ENCODE measurements at regions not wholly inside any gene's neighbourhood (a gene's known extent, or its start where the extent isn't known, plus 50 kb on each side); places are given as distances from the start of the nearest gene placed in this dataset.

GRCh38 chr2:106629981-106630380 is 142.8 kb downstream of the CD8B2 start:
- no peaks in the 10 kb centered on the region for H3K36me3 ChIP-seq (ENCODE audit: insufficient read depth, low read length)
- Mint-ChIP-seq H3K4me3 (no peak overlapping the region), H3K27ac (no peak overlapping the region), H3K36me3 (ENCODE audit: low read depth) (no peaks in the 10 kb centered on the region), H3K4me1 (ENCODE audit: low read depth) (no peaks in the 10 kb centered on the region), H3K27me3 (peaks cover 40% of the 10 kb centered on the region), H3K9me3 (peaks cover 2% of the 10 kb centered on the region)
- H3K9me3 ChIP-seq (ENCODE audit: control insufficient read depth in 1 of 2, insufficient read depth in 1 of 2, low read length in 2 of 2): peaks cover 12 to 23% of the 10 kb centered on the region in 2 experiments
- H3K27me3 ChIP-seq (ENCODE audit: control insufficient read depth in 1 of 2, insufficient read depth in 2 of 2, low read length in 2 of 2): peaks cover 7% of the 10 kb centered on the region in 2 experiments
- no peak for TF ChIP-seq CTCF (IDR thresholded peaks at IDR 0.05)
- no peak overlapping the region for H3K27ac ChIP-seq (ENCODE audit: low read depth in 1 of 2, low read length in 2 of 2)
- ChIA-PET CTCF (no interaction called here), POLR2A (no interaction called here)
- no peak overlapping the region for H3K4me3 ChIP-seq (ENCODE audit: low read length)
- DNase-seq: no peak
- H3K4me1 ChIP-seq (ENCODE audit: insufficient read depth, low read length): no peaks in the 10 kb centered on the region
- no peak for ATAC-seq (ENCODE audit: poor library complexity)
- intact Hi-C loops (cut with DNase I, micrococcal nuclease): no loop called here

DNA sequence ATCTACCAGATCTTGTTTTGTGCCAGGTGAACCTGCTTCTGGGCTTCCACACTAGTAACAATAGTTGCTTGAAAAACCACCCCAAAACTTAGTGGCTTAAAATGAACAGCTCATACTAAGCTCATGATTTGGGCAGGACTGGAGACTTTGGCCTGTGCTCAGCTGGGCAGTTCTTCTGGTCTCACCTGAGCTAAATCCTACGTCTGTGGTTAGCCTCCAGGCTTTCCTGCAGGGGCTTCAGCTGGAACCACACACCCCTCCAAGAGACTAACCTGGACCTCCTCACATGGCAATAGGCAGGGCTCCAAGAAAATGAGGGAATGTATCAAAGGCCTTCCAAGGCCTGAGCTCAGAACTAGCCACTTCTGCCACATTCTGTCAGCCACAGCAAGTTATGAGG is 144.1 kb downstream of the CD8B2 start:
- H3K4me1 Mint-ChIP-seq (ENCODE audit: low read depth): no peaks in the 10 kb centered on the region
- Histone ChIP-seq H3K4me1 (ENCODE audit: insufficient read depth, low read length) (no peaks in the 10 kb centered on the region), H3K9me3 (ENCODE audit: control insufficient read depth in 1 of 2, insufficient read depth in 1 of 2, low read length in 2 of 2) (peaks cover 12 to 23% of the 10 kb centered on the region in 2 experiments), H3K4me3 (ENCODE audit: low read length) (no peak overlapping the region), H3K36me3 (ENCODE audit: insufficient read depth, low read length) (no peaks in the 10 kb centered on the region), H3K27ac (ENCODE audit: low read depth in 1 of 2, low read length in 2 of 2) (no peak overlapping the region), H3K27me3 (ENCODE audit: control insufficient read depth in 1 of 2, insufficient read depth in 2 of 2, low read length in 2 of 2) (peaks cover 7% of the 10 kb centered on the region in 2 experiments)
- ChIA-PET POLR2A (no interaction called here), CTCF (no interaction called here)
- peaks cover 2% of the 10 kb centered on the region for H3K9me3 Mint-ChIP-seq
- ATAC-seq (ENCODE audit: poor library complexity) (no peak), DNase-seq (no peak)
- intact Hi-C loops (cut with DNase I, micrococcal nuclease): no loop called here
- H3K4me3 Mint-ChIP-seq: no peak overlapping the region
- no peaks in the 10 kb centered on the region for H3K36me3 Mint-ChIP-seq (ENCODE audit: low read depth)
- H3K27ac Mint-ChIP-seq: no peak overlapping the region
- no peak for TF ChIP-seq CTCF (IDR thresholded peaks at IDR 0.05)
- H3K27me3 Mint-ChIP-seq: peaks cover 28% of the 10 kb centered on the region

DNA sequence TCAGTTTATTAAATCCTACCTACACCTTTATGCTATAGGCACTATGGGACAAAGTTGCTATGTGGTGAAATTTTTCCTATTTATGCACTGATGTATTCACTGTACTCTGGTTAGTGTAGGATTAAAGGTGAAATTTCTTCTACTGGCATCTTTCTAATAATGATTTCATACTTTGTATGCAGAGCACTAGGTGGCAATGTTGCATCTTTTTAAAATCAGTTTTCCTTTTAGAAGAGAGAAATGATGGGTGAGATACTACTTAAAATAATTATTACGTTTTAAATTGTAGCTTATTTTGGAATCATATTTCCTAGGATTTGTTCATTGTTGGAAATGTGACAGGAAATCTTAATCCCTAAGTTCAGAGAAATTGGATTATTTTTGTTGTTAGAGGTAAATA is 150.9 kb downstream of the CD8B2 start:
- POLR2A ChIA-PET: no interaction called here
- DNase-seq (no peak), ATAC-seq (ENCODE audit: poor library complexity) (no peak)
- no peak overlapping the region for H3K4me3 ChIP-seq (ENCODE audit: low read length)
- no peaks in the 10 kb centered on the region for H3K9me3 ChIP-seq (ENCODE audit: control insufficient read depth in 1 of 2, insufficient read depth in 1 of 2, low read length in 2 of 2)
- H3K27me3 ChIP-seq (ENCODE audit: control insufficient read depth in 1 of 2, insufficient read depth in 2 of 2, low read length in 2 of 2): no peaks in the 10 kb centered on the region
- no peaks in the 10 kb centered on the region for H3K4me1 Mint-ChIP-seq (ENCODE audit: low read depth)
- H3K36me3 Mint-ChIP-seq (ENCODE audit: low read depth): no peaks in the 10 kb centered on the region
- intact Hi-C loops (cut with DNase I, micrococcal nuclease): no loop called here
- H3K4me1 ChIP-seq (ENCODE audit: insufficient read depth, low read length): no peaks in the 10 kb centered on the region
- no peaks in the 10 kb centered on the region for H3K36me3 ChIP-seq (ENCODE audit: insufficient read depth, low read length)
- TF ChIP-seq CTCF (IDR thresholded peaks at IDR 0.05): no peak
- CTCF ChIA-PET: no interaction called here
- H3K27me3 Mint-ChIP-seq: peaks cover 10% of the 10 kb centered on the region
- no peak overlapping the region for H3K4me3 Mint-ChIP-seq
- no peak overlapping the region for H3K27ac ChIP-seq (ENCODE audit: low read depth in 1 of 2, low read length in 2 of 2)
- H3K27ac Mint-ChIP-seq: no peak overlapping the region
- no peaks in the 10 kb centered on the region for H3K9me3 Mint-ChIP-seq

All from CD4-positive, alpha-beta T cell (primary cell).